ENCODE measurements at regions not wholly inside any gene's neighbourhood (a gene's known extent, or its start where the extent isn't known, plus 50 kb on each side); places are given as distances from the start of the nearest gene placed in this dataset.

DNA sequence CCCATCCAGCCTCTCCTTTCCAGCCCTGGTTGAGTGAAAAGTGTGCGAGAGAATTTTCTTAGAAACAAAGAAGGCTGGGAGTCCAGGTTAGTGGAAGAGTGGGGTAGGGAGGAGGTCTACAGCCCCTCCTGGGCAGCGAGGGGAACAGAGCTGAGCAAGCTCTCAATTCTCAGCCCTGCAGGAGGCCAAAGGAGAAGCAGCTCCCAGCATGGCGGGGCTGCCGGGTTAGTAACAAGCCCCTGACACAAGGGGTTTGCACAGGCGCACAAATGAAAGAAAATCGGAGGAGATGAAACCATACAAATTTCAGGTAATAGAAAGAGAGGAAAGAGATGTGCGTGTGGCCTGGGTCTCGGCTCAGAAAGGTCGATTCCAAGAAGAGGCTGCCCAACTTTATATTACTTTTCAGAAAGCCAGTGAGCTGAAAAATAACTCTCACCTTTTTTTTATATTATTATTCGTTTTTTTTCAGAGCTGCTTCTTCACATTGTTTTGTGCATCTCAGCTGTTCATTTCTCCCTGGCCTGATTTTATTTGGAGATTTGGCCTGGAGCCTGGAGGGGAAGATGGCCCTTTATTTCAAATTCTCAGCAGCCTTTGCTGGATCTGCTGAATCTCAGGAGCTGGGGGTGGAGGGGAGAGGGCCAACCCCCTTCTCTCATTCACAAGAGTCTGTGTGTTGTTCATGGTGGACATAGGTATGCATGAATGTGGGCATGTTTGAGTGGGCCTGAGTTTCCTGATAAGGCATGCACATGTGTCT lies 583.2 kb downstream of the BUD13 start:
- Mint-ChIP-seq H3K9me3 (peaks cover 0 to 11% (median 0%) of the 10 kb centered on the region in 7 donors), H3K4me1 (no peaks in the 10 kb centered on the region), H3K27me3 (peaks cover 29 to 40% (median 36%) of the 10 kb centered on the region in 3 donors), H3K4me3 (no peak overlapping the region), H3K27ac (no peak overlapping the region), H3K36me3 (no peaks in the 10 kb centered on the region)
- DNase-seq: no peak
- ATAC-seq (ENCODE audit: low read depth in 2 of 2): no peak

DNA sequence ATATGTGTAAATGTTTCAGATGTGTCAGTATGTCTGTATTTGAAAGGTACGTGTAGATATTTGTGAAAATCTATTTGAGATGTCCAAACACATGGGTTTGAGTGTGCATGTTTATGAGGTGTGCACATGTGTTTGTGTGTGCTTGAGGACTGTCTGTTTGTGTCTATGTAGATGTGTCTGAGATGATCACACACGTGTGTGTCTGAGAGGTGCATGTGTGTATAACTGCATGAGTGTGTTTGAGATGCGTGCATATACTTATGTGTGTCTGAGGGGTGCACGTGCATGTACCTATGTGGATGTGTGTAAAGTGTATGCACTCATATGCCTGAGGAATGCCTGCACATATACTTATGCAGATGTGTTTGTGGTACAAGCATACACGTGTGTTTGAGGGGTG lies 584.4 kb downstream of the BUD13 start:
- peaks cover 17 to 28% (median 28%) of the 10 kb centered on the region in 3 donors for H3K27me3 Mint-ChIP-seq
- DNase-seq: no peak
- no peak overlapping the region for H3K4me3 Mint-ChIP-seq
- no peaks in the 10 kb centered on the region for H3K4me1 Mint-ChIP-seq
- H3K9me3 Mint-ChIP-seq: peaks cover 0 to 11% (median 0%) of the 10 kb centered on the region in 7 donors
- ATAC-seq (ENCODE audit: low read depth in 2 of 2): no peak
- H3K36me3 Mint-ChIP-seq: no peaks in the 10 kb centered on the region
- no peak overlapping the region for H3K27ac Mint-ChIP-seq

DNA sequence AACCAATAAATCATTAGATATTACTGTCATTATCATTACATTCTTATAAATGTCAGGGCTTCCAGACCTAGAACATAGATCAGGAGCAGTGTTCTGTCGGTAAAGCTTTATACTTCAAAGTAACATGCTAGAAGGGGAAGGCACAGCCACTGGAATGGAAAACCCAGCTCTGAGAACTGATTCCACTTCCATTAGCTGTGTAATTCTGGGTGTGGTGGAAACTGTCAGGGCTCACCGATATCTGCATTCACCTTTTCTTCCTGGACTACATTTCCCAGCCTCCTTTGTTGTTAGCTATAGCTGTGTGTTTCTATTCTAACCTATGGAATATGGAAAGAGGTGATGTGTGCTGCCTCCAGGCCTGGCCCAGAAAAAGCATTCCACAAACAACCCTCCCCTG lies 585.8 kb downstream of the BUD13 start:
- Mint-ChIP-seq H3K27ac (no peak overlapping the region), H3K27me3 (peaks cover 12 to 28% (median 26%) of the 10 kb centered on the region in 3 donors), H3K9me3 (peaks cover 0 to 11% (median 0%) of the 10 kb centered on the region in 7 donors), H3K4me1 (no peaks in the 10 kb centered on the region), H3K36me3 (no peaks in the 10 kb centered on the region), H3K4me3 (no peak overlapping the region)
- ATAC-seq (ENCODE audit: low read depth in 2 of 2) (no peak), DNase-seq (no peak)

DNA sequence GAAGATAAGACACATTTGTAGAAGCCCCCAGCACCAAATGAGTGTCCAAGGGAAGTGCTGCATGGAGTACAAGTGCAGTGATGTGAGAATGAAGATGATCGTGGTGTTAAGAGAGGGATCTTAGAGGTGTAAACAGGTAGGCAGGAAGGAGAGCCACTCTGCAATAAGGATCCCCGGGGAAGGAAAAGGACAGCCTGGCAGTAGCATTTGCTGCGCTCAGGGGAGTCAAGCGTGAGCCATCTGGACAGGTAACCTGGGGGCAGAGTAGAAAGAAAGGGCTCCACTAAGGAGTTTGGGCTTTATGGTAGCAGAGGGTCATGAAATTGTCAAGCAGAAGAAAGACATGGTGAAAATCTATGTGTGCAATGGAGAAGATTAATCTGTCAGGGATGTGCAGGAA lies 587.2 kb downstream of the BUD13 start:
- Mint-ChIP-seq H3K4me1 (no peaks in the 10 kb centered on the region), H3K9me3 (peaks cover 0 to 11% (median 0%) of the 10 kb centered on the region in 7 donors), H3K4me3 (no peak overlapping the region), H3K27ac (no peak overlapping the region), H3K36me3 (no peaks in the 10 kb centered on the region), H3K27me3 (peaks cover 7 to 20% (median 15%) of the 10 kb centered on the region in 3 donors)
- DNase-seq: no peak
- no peak for ATAC-seq (ENCODE audit: low read depth in 2 of 2)

DNA sequence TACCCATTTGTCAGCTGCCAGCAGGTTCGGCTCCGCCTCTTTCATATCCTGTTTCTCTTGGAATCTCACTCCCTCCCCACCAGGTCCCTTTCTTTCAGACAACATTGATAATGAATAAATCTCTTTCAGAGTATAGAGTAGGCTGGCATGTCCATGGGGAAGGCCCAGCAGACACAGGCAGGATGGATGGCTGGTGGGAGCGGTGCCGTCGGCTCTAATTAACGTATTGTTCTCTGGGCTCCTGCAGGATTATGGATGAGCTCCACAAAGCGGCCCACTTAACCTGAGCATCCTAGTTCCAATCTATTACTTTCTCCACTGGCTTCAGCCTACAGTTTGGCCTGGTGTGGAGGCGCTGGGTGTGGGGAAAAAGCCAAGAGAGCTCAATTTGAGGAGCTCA lies 588.0 kb downstream of the BUD13 start:
- no peaks in the 10 kb centered on the region for H3K36me3 Mint-ChIP-seq
- DNase-seq: no peak
- ATAC-seq (ENCODE audit: low read depth in 2 of 2): no peak
- no peak overlapping the region for H3K27ac Mint-ChIP-seq
- H3K9me3 Mint-ChIP-seq: peaks cover 0 to 8% (median 0%) of the 10 kb centered on the region in 7 donors
- no peaks in the 10 kb centered on the region for H3K4me1 Mint-ChIP-seq
- peaks cover under 1 to 20% (median 11%) of the 10 kb centered on the region in 3 donors for H3K27me3 Mint-ChIP-seq
- peak overlapping the region in 1 of 8 donors; percentile 16 for H3K4me3 Mint-ChIP-seq

DNA sequence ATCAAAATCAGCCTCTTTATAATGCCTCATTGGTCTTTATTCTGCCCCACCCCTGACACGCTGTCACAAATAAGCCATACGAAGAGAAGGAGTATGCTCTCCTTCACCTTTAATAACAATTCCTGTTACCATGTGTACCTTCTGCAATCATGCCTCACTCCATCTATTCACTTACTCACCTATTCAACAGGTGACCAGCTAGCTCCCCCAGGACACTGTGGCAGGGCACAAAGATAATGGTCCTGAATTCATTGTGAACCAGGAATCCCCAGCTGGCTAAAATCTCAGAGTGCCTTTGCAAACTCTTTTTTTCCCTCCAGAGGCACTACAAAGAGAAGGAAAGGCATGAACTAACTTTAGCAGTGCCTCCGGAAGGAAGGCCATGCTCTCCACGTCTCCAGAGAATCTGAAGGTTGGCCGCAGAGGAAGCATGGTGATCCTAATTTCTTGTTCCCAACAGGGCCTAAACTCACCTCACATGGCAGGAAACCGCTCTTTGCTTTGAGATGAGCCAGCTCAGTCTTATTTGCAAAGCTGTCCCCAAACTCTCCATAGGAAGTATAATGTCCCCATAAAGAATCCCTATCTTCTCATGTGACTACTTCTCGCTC lies 590.3 kb downstream of the BUD13 start:
- no peak overlapping the region for H3K4me3 Mint-ChIP-seq
- DNase-seq: no peak
- H3K36me3 Mint-ChIP-seq: no peaks in the 10 kb centered on the region
- no peak overlapping the region for H3K27ac Mint-ChIP-seq
- H3K27me3 Mint-ChIP-seq: peaks cover 0 to 7% (median 0%) of the 10 kb centered on the region in 3 donors
- no peaks in the 10 kb centered on the region for H3K9me3 Mint-ChIP-seq
- no peak for ATAC-seq (ENCODE audit: low read depth in 2 of 2)
- H3K4me1 Mint-ChIP-seq: no peaks in the 10 kb centered on the region

DNA sequence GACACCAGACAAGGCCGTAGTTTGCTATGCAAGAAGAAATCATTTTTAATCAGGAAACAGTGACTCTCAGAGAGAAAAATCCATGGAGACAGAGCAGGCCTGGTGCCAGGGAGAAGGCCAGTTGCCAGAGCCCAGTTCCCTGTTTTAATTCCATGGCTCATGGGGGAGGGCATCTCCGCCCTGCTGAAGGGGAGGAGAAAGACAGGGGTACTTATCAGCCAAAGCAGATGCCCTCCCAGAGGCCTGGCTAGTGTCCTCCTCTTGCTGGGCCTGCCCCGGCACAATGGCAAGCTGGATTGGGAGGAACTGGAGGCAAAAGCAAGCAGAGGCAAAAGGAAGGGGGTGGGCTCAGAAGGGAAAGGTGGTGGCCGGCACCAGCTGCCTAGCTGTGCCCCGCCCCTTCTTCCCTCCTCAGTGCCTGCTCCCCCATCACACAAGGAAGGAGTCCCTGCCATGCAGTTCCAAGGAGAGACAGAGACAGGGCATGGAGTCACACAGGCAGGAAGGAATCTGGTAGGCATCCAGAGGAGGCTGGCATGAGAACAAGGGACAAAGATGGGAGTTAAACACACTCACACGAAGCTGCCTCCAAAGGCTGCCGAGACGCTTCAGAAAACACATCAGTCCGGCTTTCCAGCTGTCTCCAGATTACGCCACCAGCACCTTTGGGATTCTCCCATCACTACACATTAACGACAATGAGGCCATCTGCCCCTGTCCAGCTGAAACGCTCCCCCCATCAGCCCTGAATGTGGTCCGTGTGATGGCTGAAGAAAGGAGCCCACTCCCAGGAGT lies 591.8 kb downstream of the BUD13 start:
- DNase-seq: no peak
- H3K36me3 Mint-ChIP-seq: no peaks in the 10 kb centered on the region
- H3K9me3 Mint-ChIP-seq: peaks cover 0 to 5% (median 0%) of the 10 kb centered on the region in 7 donors
- ATAC-seq (ENCODE audit: low read depth in 2 of 2): no peak
- peaks cover 2 to 7% (median 2%) of the 10 kb centered on the region in 3 donors for H3K27me3 Mint-ChIP-seq
- H3K4me1 Mint-ChIP-seq: no peaks in the 10 kb centered on the region
- H3K4me3 Mint-ChIP-seq: no peak overlapping the region
- H3K27ac Mint-ChIP-seq: peak overlapping the region in 1 of 6 donors; percentile 2

DNA sequence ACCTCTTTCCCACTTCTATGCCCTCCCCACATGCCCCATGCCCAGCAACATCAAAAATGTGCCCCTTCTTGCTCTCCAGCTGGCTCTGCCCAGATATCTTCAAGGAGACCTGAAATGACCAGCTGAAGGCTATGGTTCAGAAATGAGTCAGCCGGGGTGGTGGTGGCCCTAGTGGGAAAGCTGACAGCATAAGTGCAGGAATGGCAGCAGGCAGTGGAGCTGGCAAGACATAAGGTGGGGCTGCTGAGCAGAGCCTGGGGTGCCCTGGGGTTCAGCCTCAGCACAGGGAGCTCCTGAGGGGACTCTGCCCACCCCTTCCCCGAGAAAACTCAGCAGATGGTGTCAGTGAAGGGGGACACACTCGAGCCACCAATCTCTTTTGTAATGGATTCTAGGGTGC lies 593.4 kb downstream of the BUD13 start:
- Mint-ChIP-seq H3K36me3 (no peaks in the 10 kb centered on the region), H3K9me3 (peaks cover 0 to 9% (median 0%) of the 10 kb centered on the region in 7 donors), H3K4me3 (no peak overlapping the region), H3K4me1 (no peaks in the 10 kb centered on the region), H3K27me3 (peaks cover 0 to 18% (median 17%) of the 10 kb centered on the region in 3 donors), H3K27ac (no peak overlapping the region)
- DNase-seq: no peak
- no peak for ATAC-seq (ENCODE audit: low read depth in 2 of 2)

DNA sequence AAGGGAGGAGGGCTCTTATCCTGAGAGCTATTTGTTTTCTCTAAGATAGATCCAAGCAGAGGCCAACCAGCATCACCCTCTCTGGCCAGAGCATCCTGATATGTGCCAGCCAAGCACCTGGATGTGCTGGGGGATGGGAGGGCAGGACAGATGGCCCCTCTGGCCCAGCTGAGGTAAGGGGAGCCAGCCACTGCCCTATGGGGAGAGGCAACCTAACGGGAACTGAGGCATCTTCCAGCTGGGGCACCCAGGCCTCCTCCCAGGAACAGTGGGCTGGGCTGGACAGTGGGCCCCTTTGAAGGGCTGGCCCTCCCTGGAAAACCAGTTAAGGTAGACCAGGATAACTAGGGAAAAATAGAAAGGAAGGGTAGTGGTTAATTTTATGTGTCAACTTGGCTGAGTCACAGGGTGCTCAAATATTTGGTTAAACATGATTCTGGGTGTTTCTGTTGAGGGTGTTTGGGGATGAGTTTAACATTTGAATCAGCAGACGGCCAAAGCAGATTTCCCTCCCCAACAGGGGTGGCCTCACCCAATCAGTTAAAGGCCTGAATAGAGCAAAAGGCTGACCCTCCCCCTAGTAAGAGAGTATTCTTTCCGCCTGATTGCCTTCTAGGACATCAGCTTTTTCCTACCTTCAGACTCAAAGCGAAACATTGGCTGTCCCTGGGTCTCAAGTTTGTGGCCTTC lies 595.1 kb downstream of the BUD13 start:
- peaks cover 0 to 5% (median 3%) of the 10 kb centered on the region in 3 donors for H3K4me1 Mint-ChIP-seq
- H3K27me3 Mint-ChIP-seq: peaks cover 0 to 34% (median 24%) of the 10 kb centered on the region in 3 donors
- no peak overlapping the region for H3K4me3 Mint-ChIP-seq
- H3K27ac Mint-ChIP-seq: peak overlapping the region in 2 of 6 donors; percentile 30 to 46
- H3K9me3 Mint-ChIP-seq: peaks cover 0 to 12% (median 0%) of the 10 kb centered on the region in 7 donors
- ATAC-seq (ENCODE audit: low read depth in 2 of 2): no peak
- H3K36me3 Mint-ChIP-seq: no peaks in the 10 kb centered on the region
- DNase-seq: no peak

DNA sequence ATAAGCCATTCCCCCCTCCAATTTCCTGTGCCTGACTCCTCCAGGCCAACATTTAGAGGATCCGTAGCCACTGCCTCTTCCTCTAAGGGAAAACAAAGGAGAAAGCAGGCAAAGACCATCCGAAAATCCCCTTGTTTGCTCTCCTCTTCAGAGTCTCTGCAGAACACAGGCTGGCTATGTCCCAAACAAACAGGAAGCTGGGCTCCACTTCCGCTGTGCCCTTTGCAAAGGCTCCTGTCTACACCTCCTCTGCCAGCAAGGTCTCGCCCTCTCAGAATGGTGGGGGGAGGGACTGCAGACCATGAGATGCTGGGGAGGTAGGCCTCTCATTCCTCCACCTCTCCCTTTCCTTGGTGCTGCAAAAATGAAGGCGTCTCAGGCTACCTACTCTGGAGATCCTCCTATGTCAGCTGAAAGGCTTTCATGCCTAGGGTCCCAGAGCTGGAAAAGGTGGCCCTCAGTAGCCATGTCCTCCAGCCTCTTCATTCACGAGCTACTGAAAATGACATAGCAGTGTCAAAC lies 596.2 kb downstream of the BUD13 start:
- no peak for ATAC-seq (ENCODE audit: low read depth in 2 of 2)
- H3K27ac Mint-ChIP-seq: no peak overlapping the region
- H3K4me3 Mint-ChIP-seq: no peak overlapping the region
- H3K9me3 Mint-ChIP-seq: peaks cover 0 to 12% (median 0%) of the 10 kb centered on the region in 7 donors
- H3K36me3 Mint-ChIP-seq: no peaks in the 10 kb centered on the region
- H3K27me3 Mint-ChIP-seq: peaks cover 0 to 39% (median 24%) of the 10 kb centered on the region in 3 donors
- DNase-seq: no peak
- peaks cover 0 to 5% (median 3%) of the 10 kb centered on the region in 3 donors for H3K4me1 Mint-ChIP-seq

DNA sequence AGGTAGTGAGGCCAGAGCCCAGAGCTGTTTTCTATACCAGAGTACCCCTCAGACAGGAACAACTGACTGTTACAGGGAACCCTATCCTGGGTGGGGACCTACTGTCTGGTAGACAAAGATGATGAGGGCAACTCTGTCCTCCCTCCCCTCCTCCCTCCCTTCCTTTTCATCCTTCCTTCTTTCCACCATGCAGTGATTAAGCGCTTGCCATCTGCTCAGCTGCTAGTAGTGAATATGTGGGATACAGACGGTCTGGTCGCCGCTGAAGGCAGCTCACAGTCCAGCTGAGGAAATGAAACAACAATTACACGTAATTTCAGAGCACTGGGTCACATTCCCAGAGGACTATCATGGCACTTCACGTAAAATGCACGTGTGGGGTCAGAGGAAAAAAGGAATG lies 597.1 kb downstream of the BUD13 start:
- Mint-ChIP-seq H3K36me3 (no peaks in the 10 kb centered on the region), H3K4me3 (no peak overlapping the region), H3K9me3 (peaks cover 0 to 12% (median 0%) of the 10 kb centered on the region in 7 donors), H3K27me3 (peaks cover 0 to 43% (median 24%) of the 10 kb centered on the region in 3 donors), H3K27ac (no peak overlapping the region), H3K4me1 (peaks cover 0 to 5% (median 3%) of the 10 kb centered on the region in 3 donors)
- ATAC-seq (ENCODE audit: low read depth in 2 of 2): no peak
- DNase-seq: no peak

DNA sequence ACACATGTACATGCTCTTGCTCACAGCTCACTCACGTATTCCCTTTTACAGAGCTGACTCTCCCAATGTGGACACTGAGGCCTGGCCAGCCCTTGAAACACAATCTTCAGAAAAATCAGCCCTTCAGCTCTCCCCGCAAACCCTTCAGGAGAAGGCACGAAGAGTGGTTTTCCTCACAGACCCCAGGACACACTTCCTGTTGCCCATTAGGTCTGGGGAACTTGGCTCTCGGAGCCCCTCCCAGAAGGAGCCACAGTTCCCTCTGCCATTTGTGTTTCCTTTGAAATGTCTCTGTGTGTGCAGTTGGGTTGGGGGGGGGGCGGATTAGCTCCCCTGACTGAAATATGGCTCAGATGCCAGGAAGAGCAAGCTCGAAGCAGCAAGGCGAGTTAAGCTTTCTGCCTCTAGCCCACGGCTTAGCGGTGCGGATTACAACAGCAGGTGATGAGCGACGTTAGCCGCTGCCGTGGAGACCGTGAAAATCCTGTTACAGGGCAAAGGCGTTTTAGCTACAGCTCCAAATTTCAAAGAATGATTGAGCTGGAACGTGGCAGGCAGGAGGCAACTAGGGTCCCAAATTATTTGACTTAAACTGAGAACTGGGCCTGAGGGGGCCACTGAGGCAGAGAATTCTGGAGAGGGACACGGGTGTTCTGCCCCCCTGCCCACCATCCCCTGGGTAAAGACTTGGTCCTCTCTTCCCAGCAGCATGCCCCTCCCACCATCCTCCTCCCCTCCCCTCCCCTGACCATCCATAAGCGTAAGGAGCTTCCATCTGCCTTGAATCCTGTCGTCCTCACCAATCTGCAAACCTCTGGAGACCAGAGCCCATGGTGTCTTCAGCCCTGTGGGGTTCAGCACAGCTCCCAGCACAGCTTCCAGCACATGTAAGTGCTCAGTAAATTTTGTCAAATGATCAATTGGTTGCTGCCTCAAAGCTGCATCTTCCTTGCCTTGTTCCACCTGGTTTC lies 598.6 kb downstream of the BUD13 start:
- Mint-ChIP-seq H3K27me3 (peaks cover 0 to 43% (median 24%) of the 10 kb centered on the region in 3 donors), H3K27ac (peak overlapping the region in 1 of 6 donors; percentile 21), H3K4me1 (peaks cover 0 to 5% (median 3%) of the 10 kb centered on the region in 3 donors), H3K9me3 (peaks cover 0 to 18% (median 0%) of the 10 kb centered on the region in 7 donors), H3K4me3 (no peak overlapping the region), H3K36me3 (no peaks in the 10 kb centered on the region)
- no peak for ATAC-seq (ENCODE audit: low read depth in 2 of 2)
- DNase-seq: no peak
